Esophagus squamous epithelium (tissue), 5 donors: ENCODE measurements at regions not wholly inside any gene's neighbourhood (a gene's known extent, or its start where the extent isn't known, plus 50 kb on each side); places are given as distances from the start of the nearest gene placed in this dataset.

Source experiments
- DNase-seq: peaks from one replicate; lab custom pipeline; 2025; lab: John Stamatoyannopoulos, UW
- H3K27ac ChIP-seq, 4 donors: fragments of 200-600 bp; sonication (generic); one replicate each; pipeline ENCODE4 v1.5.1; 2016 to 2019; ENCODE audit warnings: mild to moderate bottlenecking in 1 of 4
- H3K27me3 ChIP-seq, 4 donors: fragments of 200-600 bp; sonication (generic); 1 replicate in 3 of 4; 2 replicates in 1 of 4; pipeline versions ENCODE4 v1.5.1 to v1.6.0; 2017 to 2021; ENCODE audit warnings: antibody characterized with exemption in 1 of 4
- H3K36me3 ChIP-seq, 3 donors: fragments of 200-600 bp; sonication (generic); one replicate each; pipeline ENCODE4 v1.5.1; 2016 to 2019
- H3K4me1 ChIP-seq, 3 donors: fragments of 200-600 bp; sonication (generic); one replicate each; pipeline ENCODE4 v1.5.1; 2017 to 2019
- H3K4me3 ChIP-seq, 4 donors: fragments of 200-600 bp; sonication (generic); 1 replicate in 3 of 4; 2 replicates in 1 of 4; pipeline ENCODE4 v1.5.1; 2016 to 2019; ENCODE audit warnings: mild to moderate bottlenecking in 2 of 4, moderate library complexity in 1 of 4
- H3K9me3 ChIP-seq, 3 donors: fragments of 200-600 bp; sonication (generic); one replicate each; pipeline ENCODE4 v1.5.1; 2016 to 2019
- POLR2A ChIP-seq, 4 donors: fragments of 450-650 bp; IDR thresholded peaks; one replicate each; pipeline ENCODE4 v1.6.1; 2017; ENCODE audit warnings: antibody characterized with exemption in 4 of 4, mild to moderate bottlenecking in 4 of 4, moderate library complexity in 3 of 4
- WGBS, 2 donors: methylation state at CpG; one replicate each; pipeline ENCODE4 v1.1.5; 2018; 5-methylcytosine and 5-hydroxymethylcytosine counted together
- intact Hi-C: fragments of 100-400 bp; cut with DNase I; formaldehyde crosslinking; loops from one replicate; pipeline ENCODE4 v1.15.0; 2022
- TF ChIP-seq, protein P1 (sequence below), 6 experiments: fragments of 450-650 bp in 4 of 6; fragments of 200-600 bp in 2 of 6; sonication (generic) in 2 of 6; IDR thresholded peaks; one replicate each; pipeline ENCODE4 v1.5.1; 2016 to 2019; ENCODE audit warnings: antibody characterized with exemption in 6 of 6, mild to moderate bottlenecking in 4 of 6, moderate library complexity in 4 of 6
- donor health status: DM: yes; HTN: yes; CAD: no.

GRCh38 chr1:4171480-4172450 is 271.7 kb upstream of the C1orf174 start:
- H3K36me3 ChIP-seq = no peaks in the 10 kb centered on the region
- intact Hi-C loops = no loop called here
- no peak overlapping the region for H3K4me3 ChIP-seq
- H3K27ac ChIP-seq = no peak overlapping the region
- H3K9me3 ChIP-seq = no peaks in the 10 kb centered on the region
- TF ChIP-seq, protein P1, sequence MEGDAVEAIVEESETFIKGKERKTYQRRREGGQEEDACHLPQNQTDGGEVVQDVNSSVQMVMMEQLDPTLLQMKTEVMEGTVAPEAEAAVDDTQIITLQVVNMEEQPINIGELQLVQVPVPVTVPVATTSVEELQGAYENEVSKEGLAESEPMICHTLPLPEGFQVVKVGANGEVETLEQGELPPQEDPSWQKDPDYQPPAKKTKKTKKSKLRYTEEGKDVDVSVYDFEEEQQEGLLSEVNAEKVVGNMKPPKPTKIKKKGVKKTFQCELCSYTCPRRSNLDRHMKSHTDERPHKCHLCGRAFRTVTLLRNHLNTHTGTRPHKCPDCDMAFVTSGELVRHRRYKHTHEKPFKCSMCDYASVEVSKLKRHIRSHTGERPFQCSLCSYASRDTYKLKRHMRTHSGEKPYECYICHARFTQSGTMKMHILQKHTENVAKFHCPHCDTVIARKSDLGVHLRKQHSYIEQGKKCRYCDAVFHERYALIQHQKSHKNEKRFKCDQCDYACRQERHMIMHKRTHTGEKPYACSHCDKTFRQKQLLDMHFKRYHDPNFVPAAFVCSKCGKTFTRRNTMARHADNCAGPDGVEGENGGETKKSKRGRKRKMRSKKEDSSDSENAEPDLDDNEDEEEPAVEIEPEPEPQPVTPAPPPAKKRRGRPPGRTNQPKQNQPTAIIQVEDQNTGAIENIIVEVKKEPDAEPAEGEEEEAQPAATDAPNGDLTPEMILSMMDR (IDR thresholded peaks at IDR 0.05) = no peak
- TF ChIP-seq POLR2A (IDR thresholded peaks at IDR 0.05) = no peak
- DNase-seq = no peak
- no peaks in the 10 kb centered on the region for H3K4me1 ChIP-seq
- peaks cover 0 to 47% (median 0%) of the 10 kb centered on the region in 4 donors for H3K27me3 ChIP-seq
- WGBS, 2 donors = 56 to 58% methylated on average over 19 to 23 of the region's 23 CpGs

GRCh38 chr1:4172644-4173599 is 272.9 kb upstream of the C1orf174 start:
- no peaks in the 10 kb centered on the region for H3K4me1 ChIP-seq
- WGBS, 2 donors = 41 to 50% methylated on average over 10 to 13 of the region's 16 CpGs
- TF ChIP-seq, protein P1 (IDR thresholded peaks at IDR 0.05) = no peak
- no peak for TF ChIP-seq POLR2A (IDR thresholded peaks at IDR 0.05)
- H3K27me3 ChIP-seq = peaks cover 0 to 37% (median 0%) of the 10 kb centered on the region in 4 donors
- H3K27ac ChIP-seq = no peak overlapping the region
- intact Hi-C loops = no loop called here
- H3K9me3 ChIP-seq = no peaks in the 10 kb centered on the region
- no peaks in the 10 kb centered on the region for H3K36me3 ChIP-seq
- H3K4me3 ChIP-seq = no peak overlapping the region
- DNase-seq = no peak

GRCh38 chr1:4173731-4174130 is 273.7 kb upstream of the C1orf174 start:
- DNase-seq = no peak
- TF ChIP-seq, protein P1 (IDR thresholded peaks at IDR 0.05) = no peak
- no peak for TF ChIP-seq POLR2A (IDR thresholded peaks at IDR 0.05)
- 71 to 73% methylated on average over 9 of the region's 9 CpGs for WGBS, 2 donors

GRCh38 chr1:4174291-4175200 is 274.5 kb upstream of the C1orf174 start:
- H3K4me3 ChIP-seq = no peak overlapping the region
- no peaks in the 10 kb centered on the region for H3K9me3 ChIP-seq
- intact Hi-C loops = no loop called here
- no peak for DNase-seq
- no peaks in the 10 kb centered on the region for H3K36me3 ChIP-seq
- WGBS, 2 donors = 88% methylated on average over 12 to 15 of the region's 21 CpGs
- TF ChIP-seq POLR2A (IDR thresholded peaks at IDR 0.05) = no peak
- TF ChIP-seq, protein P1 (IDR thresholded peaks at IDR 0.05) = no peak
- H3K27ac ChIP-seq = no peak overlapping the region
- H3K4me1 ChIP-seq = no peaks in the 10 kb centered on the region
- H3K27me3 ChIP-seq = peaks cover 0 to 24% (median 0%) of the 10 kb centered on the region in 4 donors

More at GRCh38 chr1:4173731-4174130, 273.7 kb upstream of the C1orf174 start:
- intact Hi-C loops = no loop called here
- no peaks in the 10 kb centered on the region for H3K36me3 ChIP-seq
- H3K9me3 ChIP-seq = no peaks in the 10 kb centered on the region
- no peak overlapping the region for H3K4me3 ChIP-seq
- no peaks in the 10 kb centered on the region for H3K4me1 ChIP-seq
- H3K27ac ChIP-seq = no peak overlapping the region
- peaks cover 0 to 28% (median 0%) of the 10 kb centered on the region in 4 donors for H3K27me3 ChIP-seq
